ENCODE measurements at regions not wholly inside any gene's neighbourhood (a gene's known extent, or its start where the extent isn't known, plus 50 kb on each side); places are given as distances from the start of the nearest gene placed in this dataset.
"Not testable (repeated sequence)": the region's sequence is repeated elsewhere in the genome, so short reads cannot be mapped to it uniquely, and the experiment has no call there.

- Mint-ChIP-seq H3K9me3 (peaks cover 1% of the 10 kb centered on the region), H3K4me3 (no peak overlapping the region), H3K27me3 (ENCODE audit: low read depth) (no peaks in the 10 kb centered on the region), H3K36me3 (ENCODE audit: low read depth) (no peaks in the 10 kb centered on the region), H3K4me1 (ENCODE audit: low read depth) (no peaks in the 10 kb centered on the region), H3K27ac (no peak overlapping the region)
- intact Hi-C loops (cut with micrococcal nuclease) = no loop called here
- no peak for DNase-seq
- CTCF ChIA-PET = no interaction called here
Measured at GRCh38 chrX:114073926-114074325, 510.0 kb upstream of the HTR2C start.

GRCh38 chrX:114071412-114071811 is 512.5 kb upstream of the HTR2C start:
- Mint-ChIP-seq H3K9me3 (peaks cover under 1% of the 10 kb centered on the region), H3K27ac (no peak overlapping the region), H3K4me3 (no peak overlapping the region), H3K36me3 (ENCODE audit: low read depth) (no peaks in the 10 kb centered on the region), H3K27me3 (ENCODE audit: low read depth) (no peaks in the 10 kb centered on the region), H3K4me1 (ENCODE audit: low read depth) (no peaks in the 10 kb centered on the region)
- no peak for DNase-seq
- CTCF ChIA-PET = no interaction called here
- intact Hi-C loops (cut with micrococcal nuclease) = no loop called here

GRCh38 chrX:114065577-114066223 is 518.2 kb upstream of the HTR2C start:
- CTCF ChIA-PET = no interaction called here
- no peak overlapping the region for H3K4me3 Mint-ChIP-seq
- H3K9me3 Mint-ChIP-seq = no peaks in the 10 kb centered on the region
- H3K27ac Mint-ChIP-seq = no peak overlapping the region
- H3K4me1 Mint-ChIP-seq (ENCODE audit: low read depth) = no peaks in the 10 kb centered on the region
- intact Hi-C loops (cut with micrococcal nuclease) = no loop called here
- DNase-seq = no peak
- H3K27me3 Mint-ChIP-seq (ENCODE audit: low read depth) = peaks cover 2% of the 10 kb centered on the region
- H3K36me3 Mint-ChIP-seq (ENCODE audit: low read depth) = no peaks in the 10 kb centered on the region

- Mint-ChIP-seq H3K27ac (no peak overlapping the region), H3K9me3 (no peaks in the 10 kb centered on the region), H3K27me3 (ENCODE audit: low read depth) (peaks cover 3% of the 10 kb centered on the region), H3K4me1 (ENCODE audit: low read depth) (no peaks in the 10 kb centered on the region), H3K36me3 (ENCODE audit: low read depth) (no peaks in the 10 kb centered on the region), H3K4me3 (no peak overlapping the region)
- intact Hi-C loops (cut with micrococcal nuclease) = no loop called here
- DNase-seq = no peak
- CTCF ChIA-PET = interaction anchor here (0.7 kb wide), 1 partner anchor 1116 kb away, joined by 3 read pairs; no protein-coding TSS in a partner anchor
Measured at GRCh38 chrX:114061226-114061625, 522.7 kb upstream of the HTR2C start.

GRCh38 chrX:114058988-114059418 is 524.9 kb upstream of the HTR2C start:
- Mint-ChIP-seq H3K4me3 (no peak overlapping the region), H3K27me3 (ENCODE audit: low read depth) (peaks cover 3% of the 10 kb centered on the region), H3K4me1 (ENCODE audit: low read depth) (no peaks in the 10 kb centered on the region), H3K36me3 (ENCODE audit: low read depth) (no peaks in the 10 kb centered on the region), H3K27ac (no peak overlapping the region), H3K9me3 (no peaks in the 10 kb centered on the region)
- intact Hi-C loops (cut with micrococcal nuclease) = no loop called here
- no peak for DNase-seq
- CTCF ChIA-PET = no interaction called here

GRCh38 chrX:114057422-114057821 is 526.5 kb upstream of the HTR2C start:
- H3K9me3 Mint-ChIP-seq; H3K4me3 Mint-ChIP-seq; H3K27ac Mint-ChIP-seq; H3K27me3 Mint-ChIP-seq (ENCODE audit: low read depth); H3K4me1 Mint-ChIP-seq (ENCODE audit: low read depth); intact Hi-C loops (cut with micrococcal nuclease); CTCF ChIA-PET; DNase-seq; H3K36me3 Mint-ChIP-seq (ENCODE audit: low read depth): not testable (repeated sequence)

GRCh38 chrX:114051667-114052315 is 532.1 kb upstream of the HTR2C start:
- DNase-seq = no peak
- no peaks in the 10 kb centered on the region for H3K4me1 Mint-ChIP-seq (ENCODE audit: low read depth)

GRCh38 chrX:114050075-114050796 is 533.6 kb upstream of the HTR2C start:
- intact Hi-C loops (cut with micrococcal nuclease) = no loop called here
- no peaks in the 10 kb centered on the region for H3K36me3 Mint-ChIP-seq (ENCODE audit: low read depth)
- H3K27ac Mint-ChIP-seq = no peak overlapping the region

More at GRCh38 chrX:114051667-114052315, 532.1 kb upstream of the HTR2C start:
- intact Hi-C loops (cut with micrococcal nuclease) = no loop called here
- CTCF ChIA-PET = no interaction called here
- H3K4me3 Mint-ChIP-seq = no peak overlapping the region
- no peaks in the 10 kb centered on the region for H3K27me3 Mint-ChIP-seq (ENCODE audit: low read depth)
- H3K9me3 Mint-ChIP-seq = no peaks in the 10 kb centered on the region
- no peak overlapping the region for H3K27ac Mint-ChIP-seq
- H3K36me3 Mint-ChIP-seq (ENCODE audit: low read depth) = no peaks in the 10 kb centered on the region

GRCh38 chrX:114049063-114049462 is 534.8 kb upstream of the HTR2C start:
- no peak for DNase-seq
- Mint-ChIP-seq H3K4me3 (no peak overlapping the region), H3K27ac (no peak overlapping the region), H3K36me3 (ENCODE audit: low read depth) (no peaks in the 10 kb centered on the region), H3K9me3 (no peaks in the 10 kb centered on the region), H3K27me3 (ENCODE audit: low read depth) (no peaks in the 10 kb centered on the region), H3K4me1 (ENCODE audit: low read depth) (no peaks in the 10 kb centered on the region)
- CTCF ChIA-PET = no interaction called here
- intact Hi-C loops (cut with micrococcal nuclease) = no loop called here

More at GRCh38 chrX:114050075-114050796, 533.6 kb upstream of the HTR2C start:
- H3K4me1 Mint-ChIP-seq (ENCODE audit: low read depth) = no peaks in the 10 kb centered on the region
- H3K27me3 Mint-ChIP-seq (ENCODE audit: low read depth) = no peaks in the 10 kb centered on the region
- DNase-seq = no peak
- H3K4me3 Mint-ChIP-seq = no peak overlapping the region
- H3K9me3 Mint-ChIP-seq = no peaks in the 10 kb centered on the region
- CTCF ChIA-PET = no interaction called here

GRCh38 chrX:114047558-114047957 is 536.3 kb upstream of the HTR2C start:
- intact Hi-C loops (cut with micrococcal nuclease) = no loop called here
- H3K4me1 Mint-ChIP-seq (ENCODE audit: low read depth) = no peaks in the 10 kb centered on the region
- DNase-seq = no peak
- no peak overlapping the region for H3K27ac Mint-ChIP-seq
- H3K27me3 Mint-ChIP-seq (ENCODE audit: low read depth) = no peaks in the 10 kb centered on the region
- H3K9me3 Mint-ChIP-seq = no peaks in the 10 kb centered on the region
- no peaks in the 10 kb centered on the region for H3K36me3 Mint-ChIP-seq (ENCODE audit: low read depth)
- no peak overlapping the region for H3K4me3 Mint-ChIP-seq
- CTCF ChIA-PET = no interaction called here

GRCh38 chrX:114046695-114047279 is 537.1 kb upstream of the HTR2C start:
- H3K4me3 Mint-ChIP-seq = no peak overlapping the region
- no peaks in the 10 kb centered on the region for H3K36me3 Mint-ChIP-seq (ENCODE audit: low read depth)
- no peak for DNase-seq
- CTCF ChIA-PET = no interaction called here
- H3K27ac Mint-ChIP-seq = no peak overlapping the region
- no peaks in the 10 kb centered on the region for H3K4me1 Mint-ChIP-seq (ENCODE audit: low read depth)
- intact Hi-C loops (cut with micrococcal nuclease) = no loop called here
- H3K9me3 Mint-ChIP-seq = no peaks in the 10 kb centered on the region
- no peaks in the 10 kb centered on the region for H3K27me3 Mint-ChIP-seq (ENCODE audit: low read depth)

- intact Hi-C loops (cut with micrococcal nuclease); H3K9me3 Mint-ChIP-seq; H3K4me3 Mint-ChIP-seq; H3K27me3 Mint-ChIP-seq (ENCODE audit: low read depth); H3K4me1 Mint-ChIP-seq (ENCODE audit: low read depth); H3K27ac Mint-ChIP-seq; H3K36me3 Mint-ChIP-seq (ENCODE audit: low read depth); DNase-seq; CTCF ChIA-PET: not testable (repeated sequence)
Measured at GRCh38 chrX:114041470-114041869, 542.4 kb upstream of the HTR2C start.
